GM23248 (cell line): ENCODE measurements at regions not wholly inside any gene's neighbourhood (a gene's known extent, or its start where the extent isn't known, plus 50 kb on each side); places are given as distances from the start of the nearest gene placed in this dataset.
A peak's percentile ranks its signal among the peaks of the same experiment; 100 is the strongest.

Experiments
- DNase-seq: peaks from one replicate; pipeline ENCODE4 v3.0.0-alpha.2; 2015
- H2AFZ ChIP-seq: fragments of 200-600 bp; sonication (generic); 2 replicates; pipeline ENCODE4 v1.6.1; 2016; ENCODE audit warnings: antibody characterized with exemption
- H3F3A ChIP-seq: fragments of 200-600 bp; sonication (generic); 2 replicates; pipeline ENCODE4 v1.6.1; 2016; ENCODE audit warnings: mild to moderate bottlenecking, antibody characterized with exemption, mixed run types; ENCODE audit not compliant: insufficient read depth
- H3K27ac ChIP-seq: fragments of 200-600 bp; sonication (generic); 2 replicates; pipeline ENCODE4 v1.5.1; 2016; ENCODE audit warnings: mild to moderate bottlenecking
- H3K27me3 ChIP-seq: fragments of 200-600 bp; sonication (generic); replicated peaks from 2 replicates; pipeline ENCODE4 v1.6.1; 2016; ENCODE audit warnings: mild to moderate bottlenecking; ENCODE audit not compliant: insufficient read depth
- H3K36me3 ChIP-seq: fragments of 200-600 bp; sonication (generic); 2 replicates; pipeline ENCODE4 v1.6.1; 2016; ENCODE audit warnings: low read depth, mild to moderate bottlenecking
- H3K4me1 ChIP-seq: fragments of 200-600 bp; sonication (generic); 2 replicates; pipeline ENCODE4 v1.6.1; 2016; ENCODE audit warnings: mild to moderate bottlenecking; ENCODE audit not compliant: insufficient read depth
- H3K4me2 ChIP-seq: fragments of 200-600 bp; sonication (generic); one replicate; pipeline ENCODE4 v1.6.1; 2016; ENCODE audit warnings: mild to moderate bottlenecking; ENCODE audit not compliant: unreplicated experiment
- H3K4me3 ChIP-seq: fragments of 200-600 bp; sonication (generic); 2 replicates; pipeline ENCODE4 v1.5.1; 2016; ENCODE audit warnings: mild to moderate bottlenecking
- H3K79me2 ChIP-seq: fragments of 200-600 bp; sonication (generic); 2 replicates; pipeline ENCODE4 v1.6.1; 2016; ENCODE audit warnings: mild to moderate bottlenecking; ENCODE audit not compliant: insufficient read depth
- H3K9ac ChIP-seq: fragments of 200-600 bp; sonication (generic); 2 replicates; pipeline ENCODE4 v1.6.1; 2016; ENCODE audit warnings: mild to moderate bottlenecking
- H3K9me2 ChIP-seq: fragments of 200-600 bp; sonication (generic); 2 replicates; pipeline ENCODE4 v1.6.1; 2016; ENCODE audit warnings: mixed run types, mild to moderate bottlenecking, moderate library complexity; ENCODE audit not compliant: insufficient read depth
- H3K9me3 ChIP-seq: fragments of 200-600 bp; sonication (generic); one replicate; pipeline ENCODE4 v1.6.1; 2017; ENCODE audit warnings: low read depth
- H4K20me1 ChIP-seq: fragments of 200-600 bp; sonication (generic); 2 replicates; pipeline ENCODE4 v1.6.0; 2016; ENCODE audit not compliant: insufficient read depth
- EZH2 ChIP-seq: fragments of 200-600 bp; sonication (generic); IDR thresholded peaks from 2 replicates; pipeline ENCODE4 v1.6.1; 2018; ENCODE audit warnings: antibody characterized with exemption, mild to moderate bottlenecking; ENCODE audit not compliant: insufficient read depth, poor library complexity, severe bottlenecking
- EZH2phosphoT487 ChIP-seq: fragments of 200-600 bp; sonication (generic); IDR thresholded peaks from 2 replicates; pipeline ENCODE4 v1.6.1; 2018; ENCODE audit warnings: antibody characterized with exemption, moderate library complexity, mild to moderate bottlenecking, low read depth; ENCODE audit not compliant: insufficient read depth
- WGBS, 2 experiments: methylation state at CpG; one replicate each; pipeline ENCODE4 v1.1.6; 2015 to 2017; ENCODE audit warnings: low lambda C conversion rate in 2 of 2, low coverage in 1 of 2; ENCODE audit errors: missing lambda C conversion rate in 2 of 2; 5-methylcytosine and 5-hydroxymethylcytosine counted together
- in situ Hi-C: fragments of 300-500 bp; cut with MboI; formaldehyde crosslinking; loops from 2 replicates; pipeline ENCODE4 v1.15.0; 2020

DNA sequence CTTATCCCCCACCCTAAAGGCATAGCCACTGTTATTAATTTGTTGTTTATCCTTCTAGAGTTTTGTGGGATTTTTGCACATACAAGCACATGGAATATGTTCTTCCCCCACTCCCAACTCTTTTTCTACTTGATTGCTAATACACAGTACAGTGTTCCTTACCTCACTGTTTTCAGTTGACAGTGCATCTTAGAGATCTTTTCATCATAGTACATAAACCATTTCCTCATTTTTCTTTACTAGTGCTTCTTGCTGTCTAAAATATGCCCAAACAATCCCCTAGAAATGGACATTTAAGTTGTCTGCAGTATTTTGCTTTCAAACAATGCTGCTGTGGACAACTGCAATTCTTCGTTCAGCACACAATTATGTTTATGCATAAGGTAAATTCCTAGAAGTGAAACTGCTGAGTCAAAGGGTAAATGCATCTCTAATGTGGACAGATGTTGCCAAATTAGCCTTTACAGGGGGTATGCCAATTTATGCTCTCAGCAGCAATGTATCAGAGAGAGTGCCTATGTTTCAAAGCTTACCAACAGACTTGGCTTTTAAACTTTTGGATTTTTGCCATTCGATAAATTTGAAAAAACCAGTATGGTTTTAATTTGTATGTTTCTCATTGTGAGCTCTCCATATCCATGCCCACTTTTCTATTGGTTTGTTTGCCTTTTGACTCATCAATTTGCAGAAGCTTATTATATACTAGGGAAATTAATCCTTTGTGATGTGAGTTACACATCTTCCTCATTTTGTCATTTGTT lies 132.6 kb downstream of the MRPS6 start:
- no peak overlapping the region; the same call in 1 of the 2 replicates for H3K4me3 ChIP-seq
- peaks cover 7% of the 10 kb centered on the region for H3K4me1 ChIP-seq
- peaks cover 10% of the 10 kb centered on the region; the same call in 1 of the 2 replicates for H3F3A ChIP-seq
- no peaks in the 10 kb centered on the region for H4K20me1 ChIP-seq
- 16 to 18% methylated on average over 2 of the region's 2 CpGs for WGBS, 2 experiments
- no peaks in the 10 kb centered on the region for H3K79me2 ChIP-seq
- H3K36me3 ChIP-seq, result no peaks in the 10 kb centered on the region
- no peak overlapping the region for H3K9ac ChIP-seq
- no peaks in the 10 kb centered on the region for H3K9me2 ChIP-seq
- no peaks in the 10 kb centered on the region for H3K9me3 ChIP-seq
- DNase-seq, result peak; percentile 31
- peak overlapping the region; percentile 23 for H3K4me2 ChIP-seq
- H2AFZ ChIP-seq, result no peak overlapping the region
- in situ Hi-C loops, result no loop called here
- TF ChIP-seq EZH2 (no peak), EZH2phosphoT487 (no peak)
- no peak overlapping the region for H3K27ac ChIP-seq
- no peaks in the 10 kb centered on the region for H3K27me3 ChIP-seq

DNA sequence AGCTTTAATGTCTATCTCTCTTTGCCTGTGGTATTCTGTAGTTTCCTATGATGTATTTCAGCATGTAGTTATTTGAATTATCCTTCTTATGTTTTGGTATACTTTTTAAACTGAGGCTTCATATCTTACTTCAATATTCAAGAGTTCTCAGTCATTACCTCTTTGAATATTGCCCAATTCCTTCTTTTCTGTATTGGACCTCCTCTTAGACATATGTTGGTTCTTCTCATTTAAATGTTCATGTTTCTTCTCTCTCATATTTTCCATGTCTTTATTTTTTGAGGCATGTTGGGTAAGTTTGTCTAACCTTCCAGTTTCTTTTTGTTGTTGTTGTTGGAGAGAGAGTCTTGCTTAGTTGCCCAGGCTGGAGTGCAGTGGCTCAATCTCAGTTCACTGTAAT lies 140.6 kb downstream of the MRPS6 start:
- Histone ChIP-seq H2AFZ (no peak overlapping the region), H3K27me3 (no peaks in the 10 kb centered on the region), H3K4me2 (no peak overlapping the region), H3K27ac (no peak overlapping the region), H3K79me2 (no peaks in the 10 kb centered on the region), H3K36me3 (no peaks in the 10 kb centered on the region), H3K9me3 (no peaks in the 10 kb centered on the region), H3K9me2 (no peaks in the 10 kb centered on the region), H3K4me3 (no peak overlapping the region), H3K4me1 (no peaks in the 10 kb centered on the region), H3F3A (no peaks in the 10 kb centered on the region), H3K9ac (no peak overlapping the region), H4K20me1 (no peaks in the 10 kb centered on the region)
- TF ChIP-seq EZH2phosphoT487 (no peak), EZH2 (no peak)
- in situ Hi-C loops, result no loop called here
- no peak for DNase-seq

DNA sequence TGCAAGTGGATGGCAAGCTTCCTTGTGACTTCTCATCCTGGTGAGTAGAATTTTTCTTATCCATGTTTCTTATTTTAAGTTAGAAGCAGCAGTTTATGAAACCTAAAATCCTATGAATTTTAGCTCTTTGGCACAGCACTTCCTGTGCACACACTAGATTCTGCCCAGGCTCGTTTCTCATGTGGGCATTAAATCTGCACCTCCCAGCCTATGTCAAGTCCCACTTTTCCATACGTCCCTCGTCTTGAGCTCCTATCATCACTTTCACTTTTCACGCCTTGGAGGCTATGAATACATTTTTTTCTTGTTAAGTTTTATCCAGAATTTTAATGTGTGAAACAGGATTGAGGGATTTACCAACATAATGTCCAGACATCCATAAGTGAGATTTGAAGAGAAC lies 142.1 kb downstream of the MRPS6 start:
- in situ Hi-C loops, result no loop called here
- Histone ChIP-seq H4K20me1 (no peaks in the 10 kb centered on the region), H3K9me2 (no peaks in the 10 kb centered on the region), H3K4me2 (no peak overlapping the region), H3K9me3 (no peaks in the 10 kb centered on the region), H2AFZ (no peak overlapping the region), H3K9ac (no peak overlapping the region), H3F3A (no peaks in the 10 kb centered on the region), H3K4me3 (no peak overlapping the region), H3K79me2 (no peaks in the 10 kb centered on the region), H3K4me1 (no peaks in the 10 kb centered on the region), H3K27me3 (no peaks in the 10 kb centered on the region), H3K27ac (no peak overlapping the region), H3K36me3 (no peaks in the 10 kb centered on the region)
- DNase-seq, result no peak
- WGBS, 2 experiments, result 73 to 81% methylated on average over 4 of the region's 4 CpGs
- TF ChIP-seq EZH2, result no peak
- no peak for TF ChIP-seq EZH2phosphoT487

DNA sequence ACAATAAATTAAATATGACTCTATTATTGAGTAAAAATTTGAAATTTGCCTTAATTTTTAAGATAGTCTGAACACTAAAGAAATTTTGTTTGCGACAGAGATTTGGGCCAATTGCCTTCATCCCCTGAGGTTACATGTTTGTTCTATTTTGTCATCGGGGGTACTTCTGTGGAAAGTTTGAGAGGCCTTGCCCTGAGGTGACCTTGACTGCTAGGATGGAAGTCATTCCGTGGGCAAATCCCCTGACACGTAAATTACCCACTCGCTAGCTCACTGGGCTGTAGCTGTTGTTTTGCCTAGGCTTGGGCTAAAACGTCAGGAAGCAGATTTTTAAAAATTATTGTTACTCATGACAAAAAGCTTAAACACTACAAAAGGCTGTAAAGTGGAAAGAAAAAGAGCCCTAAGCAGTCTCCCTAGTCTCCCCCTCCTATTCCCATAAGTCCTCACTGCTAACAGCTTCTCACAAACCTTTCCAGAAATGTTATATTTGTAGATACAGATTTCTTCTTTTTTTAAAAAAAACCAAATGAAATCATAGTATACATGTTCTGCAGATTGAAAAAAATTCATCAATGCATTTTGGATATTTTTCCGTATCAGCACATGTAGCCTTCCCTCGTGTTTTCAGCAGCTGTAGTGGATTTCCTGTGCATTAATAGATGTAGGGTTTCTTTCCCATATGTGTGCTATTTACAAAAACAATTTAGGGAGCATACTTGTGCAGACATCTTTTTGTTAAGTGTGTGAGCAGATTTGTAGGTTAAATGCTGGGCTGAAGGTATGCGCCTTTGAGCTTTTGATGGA lies 142.7 kb downstream of the MRPS6 start:
- no peaks in the 10 kb centered on the region for H3K9me2 ChIP-seq
- H3F3A ChIP-seq, result no peaks in the 10 kb centered on the region
- H3K4me1 ChIP-seq, result no peaks in the 10 kb centered on the region
- no peak for DNase-seq
- H4K20me1 ChIP-seq, result no peaks in the 10 kb centered on the region
- in situ Hi-C loops, result no loop called here
- H3K27me3 ChIP-seq, result no peaks in the 10 kb centered on the region
- no peak overlapping the region for H3K4me2 ChIP-seq
- no peaks in the 10 kb centered on the region for H3K36me3 ChIP-seq
- H3K4me3 ChIP-seq, result no peak overlapping the region
- H3K9me3 ChIP-seq, result no peaks in the 10 kb centered on the region
- no peak overlapping the region for H3K27ac ChIP-seq
- H3K9ac ChIP-seq, result no peak overlapping the region
- no peak overlapping the region for H2AFZ ChIP-seq
- TF ChIP-seq EZH2phosphoT487 (no peak), EZH2 (no peak)
- no peaks in the 10 kb centered on the region for H3K79me2 ChIP-seq
- 41 to 44% methylated on average over 9 of the region's 9 CpGs for WGBS, 2 experiments
